ENCODE measurements at regions not wholly inside any gene's neighbourhood (a gene's known extent, or its start where the extent isn't known, plus 50 kb on each side); places are given as distances from the start of the nearest gene placed in this dataset.

- TF ChIP-seq CTCF (IDR thresholded peaks at IDR 0.05; ENCODE audit: low read depth, low read length, missing input control) = no peak
- TF ChIP-seq SP1 (IDR thresholded peaks at IDR 0.05) = no peak
- no peak for TF ChIP-seq EGR1 (IDR thresholded peaks at IDR 0.05; ENCODE audit: low read depth in 2 of 2)
- no peak for TF ChIP-seq REST (IDR thresholded peaks at IDR 0.05)
- no peak for TF ChIP-seq FOXA2 (IDR thresholded peaks at IDR 0.05)
- no peak for TF ChIP-seq MAX (IDR thresholded peaks at IDR 0.05)
- no peak for TF ChIP-seq RXRA (IDR thresholded peaks at IDR 0.05)
- TF ChIP-seq YY1 (IDR thresholded peaks at IDR 0.05) = no peak
- no peak for TF ChIP-seq JUND (IDR thresholded peaks at IDR 0.05)
- no peak for TF ChIP-seq TAF1 (conservative IDR thresholded peaks at IDR 0.05)
- TF ChIP-seq RAD21 (IDR thresholded peaks at IDR 0.05) = no peak
- no peak for TF ChIP-seq HNF4G (IDR thresholded peaks at IDR 0.05)
- no peak for TF ChIP-seq GABPA (IDR thresholded peaks at IDR 0.05 in 1 of 2, conservative IDR thresholded peaks at IDR 0.05 in 1 of 2)
These were observed 209.6 kb upstream of the PDE4D start for GRCh38 chr5:60102961-60103693.

Measured in liver (tissue), 3 donors.